Sigmoid colon (tissue), 4 donors: ENCODE measurements at regions not wholly inside any gene's neighbourhood (a gene's known extent, or its start where the extent isn't known, plus 50 kb on each side); places are given as distances from the start of the nearest gene placed in this dataset.

Experiments
- CTCF ChIP-seq, 4 experiments: fragments of 450-650 bp in 3 of 4; fragments of 200-600 bp in 1 of 4; IDR thresholded peaks; one replicate each; pipeline ENCODE4 v1.5.1; 2016 to 2019; ENCODE audit warnings: antibody characterized with exemption in 4 of 4, mild to moderate bottlenecking in 3 of 4, moderate library complexity in 2 of 4
- POLR2A ChIP-seq, 2 donors: fragments of 450-650 bp; IDR thresholded peaks; one replicate each; pipeline ENCODE4 v1.6.1; 2016; ENCODE audit warnings: antibody characterized with exemption in 2 of 2, mild to moderate bottlenecking in 2 of 2, moderate library complexity in 2 of 2
- POLR2AphosphoS5 ChIP-seq, 4 donors: sonication (generic); formaldehyde crosslinking; IDR thresholded peaks; one replicate each; pipeline ENCODE4 v1.6.1; 2017; ENCODE audit warnings: antibody characterized with exemption in 4 of 4

GRCh38 chr21:28857752-28858151 lies 134.9 kb downstream of the LTN1 start:
- no peak for TF ChIP-seq CTCF (IDR thresholded peaks at IDR 0.05)
- no peak for TF ChIP-seq POLR2AphosphoS5 (IDR thresholded peaks at IDR 0.05)
- TF ChIP-seq POLR2A (IDR thresholded peaks at IDR 0.05): no peak
